Activated B cell treated with CpG ODN at 0.5 μM for 24 hours (primary cell): ENCODE measurements at regions not wholly inside any gene's neighbourhood (a gene's known extent, or its start where the extent isn't known, plus 50 kb on each side); places are given as distances from the start of the nearest gene placed in this dataset.

Experiments
- ATAC-seq: fragments of 200-7000 bp; cut with Tn5 transposase; one replicate; pipeline ENCODE4 v1.10.0; 2021; ENCODE audit warnings: low read depth, mild to moderate bottlenecking, moderate library complexity
- CTCF ChIA-PET: fragments of 350-600 bp; sonication (Branson Sonifier 250); formaldehyde crosslinking; loops from one replicate; lab custom pipeline; 2021; ENCODE audit warnings: antibody characterized with exemption; lab: Charles Lee
- POLR2A ChIA-PET: fragments of 350-600 bp; sonication (Branson Sonifier 250); formaldehyde crosslinking; loops from one replicate; lab custom pipeline; 2021; ENCODE audit warnings: antibody characterized with exemption; lab: Charles Lee
- DNase-seq: peaks from one replicate; pipeline ENCODE4 v3.0.0; 2022
- H3K27ac Mint-ChIP-seq: one replicate; pipeline ENCODE4 v1.8.0; 2020; ENCODE audit warnings: mixed read lengths
- H3K27me3 Mint-ChIP-seq: one replicate; pipeline ENCODE4 v1.8.0; 2021; ENCODE audit warnings: mixed read lengths
- H3K36me3 Mint-ChIP-seq: one replicate; pipeline ENCODE4 v1.8.0; 2021; ENCODE audit warnings: low read depth, mixed read lengths
- H3K4me1 Mint-ChIP-seq: one replicate; pipeline ENCODE4 v1.8.0; 2021; ENCODE audit warnings: mixed read lengths
- H3K4me3 Mint-ChIP-seq: one replicate; pipeline ENCODE4 v1.8.0; 2020; ENCODE audit warnings: mild to moderate bottlenecking, mixed read lengths
- H3K9me3 Mint-ChIP-seq: one replicate; pipeline ENCODE4 v1.8.0; 2020; ENCODE audit warnings: mixed read lengths
- CTCF ChIP-seq: fragments of 200-600 bp; IDR thresholded peaks from one replicate; pipeline ENCODE4 v1.8.0; 2022; ENCODE audit warnings: antibody characterized with exemption, mild to moderate bottlenecking
- intact Hi-C: fragments of 100-400 bp; cut with micrococcal nuclease; formaldehyde crosslinking; loops from one replicate; pipeline ENCODE4 v1.15.1; 2024

- Mint-ChIP-seq H3K4me1 (no peaks in the 10 kb centered on the region), H3K27ac (no peak overlapping the region), H3K4me3 (no peak overlapping the region), H3K9me3 (peaks cover 11% of the 10 kb centered on the region), H3K27me3 (no peaks in the 10 kb centered on the region), H3K36me3 (no peaks in the 10 kb centered on the region)
- POLR2A ChIA-PET = no interaction called here
- CTCF ChIA-PET = no interaction called here
- no peak for TF ChIP-seq CTCF
- intact Hi-C loops = no loop called here
- DNase-seq = no peak
- ATAC-seq = no peak
Measured at GRCh38 chr11:110977661-110978060, 265.4 kb upstream of the ARHGAP20 start.

GRCh38 chr11:110974731-110975130, 262.5 kb upstream of the ARHGAP20 start:
- Mint-ChIP-seq H3K4me3 (no peak overlapping the region), H3K4me1 (no peaks in the 10 kb centered on the region), H3K27ac (no peak overlapping the region), H3K27me3 (no peaks in the 10 kb centered on the region), H3K9me3 (peaks cover 11% of the 10 kb centered on the region), H3K36me3 (no peaks in the 10 kb centered on the region)
- ATAC-seq (no peak), DNase-seq (no peak)
- no peak for TF ChIP-seq CTCF
- intact Hi-C loops = no loop called here
- ChIA-PET CTCF (no interaction called here), POLR2A (no interaction called here)

GRCh38 chr11:110973401-110973980, 261.3 kb upstream of the ARHGAP20 start:
- POLR2A ChIA-PET = no interaction called here

GRCh38 chr11:110972640-110973039, 260.4 kb upstream of the ARHGAP20 start:
- Mint-ChIP-seq H3K27me3 (no peaks in the 10 kb centered on the region), H3K27ac (no peak overlapping the region), H3K36me3 (no peaks in the 10 kb centered on the region), H3K4me3 (no peak overlapping the region), H3K4me1 (peaks cover 13% of the 10 kb centered on the region), H3K9me3 (no peaks in the 10 kb centered on the region)
- POLR2A ChIA-PET = no interaction called here
- no peak for DNase-seq
- intact Hi-C loops = no loop called here
- CTCF ChIA-PET = no interaction called here
- no peak for ATAC-seq
- no peak for TF ChIP-seq CTCF

More at GRCh38 chr11:110973401-110973980, 261.3 kb upstream of the ARHGAP20 start:
- H3K4me3 Mint-ChIP-seq = no peak overlapping the region
- TF ChIP-seq CTCF = no peak
- CTCF ChIA-PET = no interaction called here
- no peak for DNase-seq
- intact Hi-C loops = no loop called here
- no peaks in the 10 kb centered on the region for H3K36me3 Mint-ChIP-seq
- peaks cover 6% of the 10 kb centered on the region for H3K4me1 Mint-ChIP-seq
- H3K27ac Mint-ChIP-seq = no peak overlapping the region
- H3K27me3 Mint-ChIP-seq = no peaks in the 10 kb centered on the region
- no peak for ATAC-seq
- peaks cover 5% of the 10 kb centered on the region for H3K9me3 Mint-ChIP-seq

- no peak for DNase-seq
- no peak for ATAC-seq
- peaks cover 13% of the 10 kb centered on the region for H3K4me1 Mint-ChIP-seq
- ChIA-PET POLR2A (no interaction called here), CTCF (no interaction called here)
- intact Hi-C loops = no loop called here
- H3K27ac Mint-ChIP-seq = no peak overlapping the region
- no peak overlapping the region for H3K4me3 Mint-ChIP-seq
- H3K27me3 Mint-ChIP-seq = no peaks in the 10 kb centered on the region
- H3K9me3 Mint-ChIP-seq = no peaks in the 10 kb centered on the region
- H3K36me3 Mint-ChIP-seq = no peaks in the 10 kb centered on the region
- no peak for TF ChIP-seq CTCF
Measured at GRCh38 chr11:110972106-110972505, 259.9 kb upstream of the ARHGAP20 start.
